Testis (tissue), 2 donors: ENCODE measurements at regions not wholly inside any gene's neighbourhood (a gene's known extent, or its start where the extent isn't known, plus 50 kb on each side); places are given as distances from the start of the nearest gene placed in this dataset.

Experiments used
- CTCF ChIP-seq, 3 experiments: fragments of 450-650 bp in 2 of 3; fragments of 200-600 bp in 1 of 3; sonication (generic) in 1 of 3; IDR thresholded peaks; one replicate each; pipeline ENCODE4 v1.5.1; 2016 to 2019; ENCODE audit warnings: antibody characterized with exemption in 3 of 3, mild to moderate bottlenecking in 2 of 3, moderate library complexity in 1 of 3
- POLR2A ChIP-seq: fragments of 450-650 bp; IDR thresholded peaks from one replicate; pipeline ENCODE4 v1.6.1; 2017; ENCODE audit warnings: antibody characterized with exemption, mild to moderate bottlenecking, moderate library complexity

- TF ChIP-seq POLR2A (no peak), CTCF (IDR thresholded peaks at IDR 0.05) (no peak)
These were observed 92.7 kb downstream of the LITAF start for GRCh38 chr16:11494029-11494428.
